ENCODE measurements at regions not wholly inside any gene's neighbourhood (a gene's known extent, or its start where the extent isn't known, plus 50 kb on each side); places are given as distances from the start of the nearest gene placed in this dataset.

DNA sequence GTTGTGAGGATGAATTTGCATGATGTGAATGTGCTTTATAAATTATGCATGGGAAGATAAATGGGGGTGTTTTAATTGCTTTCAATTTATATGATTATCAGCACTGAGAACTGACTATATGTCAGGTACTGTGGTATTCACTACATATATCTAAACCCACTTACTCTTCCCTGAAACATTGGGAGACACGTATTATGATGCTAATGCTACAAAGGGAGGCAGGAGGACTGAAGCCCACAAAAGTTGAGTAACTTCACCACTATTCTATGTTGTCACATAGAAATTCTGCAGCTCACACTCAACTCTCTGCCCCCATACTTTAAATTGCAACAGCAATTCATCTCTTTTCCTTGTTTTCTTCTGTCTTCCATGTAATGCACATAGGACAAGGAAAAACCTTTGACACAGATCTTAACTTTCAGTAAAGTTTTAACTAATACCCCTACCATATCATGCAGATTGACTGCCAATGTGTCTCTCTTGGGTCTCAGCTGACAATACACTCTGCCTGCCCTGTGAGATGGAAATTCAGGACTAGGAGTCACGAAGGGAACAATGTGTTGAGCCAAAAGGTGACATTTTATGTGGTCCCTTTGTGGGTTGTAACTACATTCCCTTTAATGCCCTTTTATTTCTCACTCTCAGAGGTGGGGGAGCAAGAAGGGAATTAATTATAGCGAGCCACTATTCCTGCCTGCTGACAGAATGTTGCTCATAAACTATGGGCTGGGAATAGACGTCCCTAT lies 691.0 kb upstream of the SORCS1 start:
- TF ChIP-seq, protein P1, sequence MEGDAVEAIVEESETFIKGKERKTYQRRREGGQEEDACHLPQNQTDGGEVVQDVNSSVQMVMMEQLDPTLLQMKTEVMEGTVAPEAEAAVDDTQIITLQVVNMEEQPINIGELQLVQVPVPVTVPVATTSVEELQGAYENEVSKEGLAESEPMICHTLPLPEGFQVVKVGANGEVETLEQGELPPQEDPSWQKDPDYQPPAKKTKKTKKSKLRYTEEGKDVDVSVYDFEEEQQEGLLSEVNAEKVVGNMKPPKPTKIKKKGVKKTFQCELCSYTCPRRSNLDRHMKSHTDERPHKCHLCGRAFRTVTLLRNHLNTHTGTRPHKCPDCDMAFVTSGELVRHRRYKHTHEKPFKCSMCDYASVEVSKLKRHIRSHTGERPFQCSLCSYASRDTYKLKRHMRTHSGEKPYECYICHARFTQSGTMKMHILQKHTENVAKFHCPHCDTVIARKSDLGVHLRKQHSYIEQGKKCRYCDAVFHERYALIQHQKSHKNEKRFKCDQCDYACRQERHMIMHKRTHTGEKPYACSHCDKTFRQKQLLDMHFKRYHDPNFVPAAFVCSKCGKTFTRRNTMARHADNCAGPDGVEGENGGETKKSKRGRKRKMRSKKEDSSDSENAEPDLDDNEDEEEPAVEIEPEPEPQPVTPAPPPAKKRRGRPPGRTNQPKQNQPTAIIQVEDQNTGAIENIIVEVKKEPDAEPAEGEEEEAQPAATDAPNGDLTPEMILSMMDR (IDR thresholded peaks at IDR 0.05), result no peak
- no peak for TF ChIP-seq MAX (CRISPR knock-in tag; IDR thresholded peaks at IDR 0.05)
- no peak for TF ChIP-seq ZNF671 (CRISPR knock-in tag; IDR thresholded peaks at IDR 0.05)
- TF ChIP-seq, protein P2, sequence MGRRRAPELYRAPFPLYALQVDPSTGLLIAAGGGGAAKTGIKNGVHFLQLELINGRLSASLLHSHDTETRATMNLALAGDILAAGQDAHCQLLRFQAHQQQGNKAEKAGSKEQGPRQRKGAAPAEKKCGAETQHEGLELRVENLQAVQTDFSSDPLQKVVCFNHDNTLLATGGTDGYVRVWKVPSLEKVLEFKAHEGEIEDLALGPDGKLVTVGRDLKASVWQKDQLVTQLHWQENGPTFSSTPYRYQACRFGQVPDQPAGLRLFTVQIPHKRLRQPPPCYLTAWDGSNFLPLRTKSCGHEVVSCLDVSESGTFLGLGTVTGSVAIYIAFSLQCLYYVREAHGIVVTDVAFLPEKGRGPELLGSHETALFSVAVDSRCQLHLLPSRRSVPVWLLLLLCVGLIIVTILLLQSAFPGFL (CRISPR knock-in tag; IDR thresholded peaks at IDR 0.05; ENCODE audit: borderline replicate concordance), result no peak
- TF ChIP-seq NR2C2 (CRISPR knock-in tag; IDR thresholded peaks at IDR 0.05), result no peak
- TF ChIP-seq, protein P3, sequence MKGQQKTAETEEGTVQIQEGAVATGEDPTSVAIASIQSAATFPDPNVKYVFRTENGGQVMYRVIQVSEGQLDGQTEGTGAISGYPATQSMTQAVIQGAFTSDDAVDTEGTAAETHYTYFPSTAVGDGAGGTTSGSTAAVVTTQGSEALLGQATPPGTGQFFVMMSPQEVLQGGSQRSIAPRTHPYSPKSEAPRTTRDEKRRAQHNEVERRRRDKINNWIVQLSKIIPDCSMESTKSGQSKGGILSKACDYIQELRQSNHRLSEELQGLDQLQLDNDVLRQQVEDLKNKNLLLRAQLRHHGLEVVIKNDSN (CRISPR knock-in tag; IDR thresholded peaks at IDR 0.05), result no peak
- TF ChIP-seq PRRX2 (CRISPR knock-in tag; IDR thresholded peaks at IDR 0.05), result no peak
- TF ChIP-seq TEAD4 (CRISPR knock-in tag; IDR thresholded peaks at IDR 0.05), result no peak
- TF ChIP-seq ESRRA (CRISPR knock-in tag; IDR thresholded peaks at IDR 0.05; ENCODE audit: borderline replicate concordance), result no peak
- no peak for TF ChIP-seq FOXK1 (CRISPR knock-in tag; IDR thresholded peaks at IDR 0.05)
- TF ChIP-seq, protein P4, sequence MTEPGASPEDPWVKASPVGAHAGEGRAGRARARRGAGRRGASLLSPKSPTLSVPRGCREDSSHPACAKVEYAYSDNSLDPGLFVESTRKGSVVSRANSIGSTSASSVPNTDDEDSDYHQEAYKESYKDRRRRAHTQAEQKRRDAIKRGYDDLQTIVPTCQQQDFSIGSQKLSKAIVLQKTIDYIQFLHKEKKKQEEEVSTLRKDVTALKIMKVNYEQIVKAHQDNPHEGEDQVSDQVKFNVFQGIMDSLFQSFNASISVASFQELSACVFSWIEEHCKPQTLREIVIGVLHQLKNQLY (CRISPR knock-in tag; IDR thresholded peaks at IDR 0.05), result no peak

All from WTC11 (cell line).